ENCODE measurements at regions not wholly inside any gene's neighbourhood (a gene's known extent, or its start where the extent isn't known, plus 50 kb on each side); places are given as distances from the start of the nearest gene placed in this dataset.
"Not testable (repeated sequence)": the region's sequence is repeated elsewhere in the genome, so short reads cannot be mapped to it uniquely, and the experiment has no call there.

DNA sequence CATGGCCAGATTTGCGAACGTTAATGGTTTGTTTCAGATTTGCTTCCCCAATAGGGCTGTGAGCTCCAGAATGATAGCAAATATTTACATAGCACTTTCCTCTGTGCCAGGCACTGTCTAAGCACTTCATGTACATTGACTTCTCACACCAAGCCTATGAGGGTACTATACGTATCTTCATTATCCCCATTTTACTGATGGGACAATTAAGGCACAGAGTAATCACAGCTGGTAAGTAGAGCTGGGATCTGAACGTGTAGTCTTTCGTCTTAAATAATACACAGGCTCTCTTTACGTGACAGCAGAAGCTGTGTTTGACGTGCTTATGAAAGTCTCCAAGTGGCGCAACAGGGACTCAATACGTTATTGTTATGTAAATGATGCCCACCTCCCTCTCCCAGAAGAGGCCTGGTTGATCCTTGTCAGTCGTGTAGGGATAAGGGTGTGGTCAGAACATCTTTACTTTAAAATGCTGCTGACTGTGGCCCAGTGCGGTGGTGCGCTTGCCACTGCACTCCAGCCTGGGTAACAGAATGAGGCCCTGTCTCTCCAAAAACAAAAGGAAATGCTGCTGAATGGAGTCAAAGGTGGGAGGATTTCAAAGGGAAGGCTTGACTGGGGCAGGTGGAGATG lies 66.3 kb upstream of the TCL1B start:
- DNase-seq: no peak
- 69% methylated on average over 12 of the region's 12 CpGs for WGBS (ENCODE audit: insufficient coverage, low coverage, low lambda C conversion rate, missing lambda C conversion rate)
- TF ChIP-seq, protein P1, sequence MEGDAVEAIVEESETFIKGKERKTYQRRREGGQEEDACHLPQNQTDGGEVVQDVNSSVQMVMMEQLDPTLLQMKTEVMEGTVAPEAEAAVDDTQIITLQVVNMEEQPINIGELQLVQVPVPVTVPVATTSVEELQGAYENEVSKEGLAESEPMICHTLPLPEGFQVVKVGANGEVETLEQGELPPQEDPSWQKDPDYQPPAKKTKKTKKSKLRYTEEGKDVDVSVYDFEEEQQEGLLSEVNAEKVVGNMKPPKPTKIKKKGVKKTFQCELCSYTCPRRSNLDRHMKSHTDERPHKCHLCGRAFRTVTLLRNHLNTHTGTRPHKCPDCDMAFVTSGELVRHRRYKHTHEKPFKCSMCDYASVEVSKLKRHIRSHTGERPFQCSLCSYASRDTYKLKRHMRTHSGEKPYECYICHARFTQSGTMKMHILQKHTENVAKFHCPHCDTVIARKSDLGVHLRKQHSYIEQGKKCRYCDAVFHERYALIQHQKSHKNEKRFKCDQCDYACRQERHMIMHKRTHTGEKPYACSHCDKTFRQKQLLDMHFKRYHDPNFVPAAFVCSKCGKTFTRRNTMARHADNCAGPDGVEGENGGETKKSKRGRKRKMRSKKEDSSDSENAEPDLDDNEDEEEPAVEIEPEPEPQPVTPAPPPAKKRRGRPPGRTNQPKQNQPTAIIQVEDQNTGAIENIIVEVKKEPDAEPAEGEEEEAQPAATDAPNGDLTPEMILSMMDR (IDR thresholded peaks at IDR 0.05): no peak
- no peak for TF ChIP-seq POLR2A (IDR thresholded peaks at IDR 0.05)
- Histone ChIP-seq H3K4me3 (no peak overlapping the region), H3K36me3 (no peaks in the 10 kb centered on the region), H3K9me3 (no peaks in the 10 kb centered on the region), H3K4me1 (no peaks in the 10 kb centered on the region), H3K27ac (no peak overlapping the region), H3K27me3 (no peaks in the 10 kb centered on the region)
- ATAC-seq: no peak
- intact Hi-C loops (cut with DNase I): no loop called here

DNA sequence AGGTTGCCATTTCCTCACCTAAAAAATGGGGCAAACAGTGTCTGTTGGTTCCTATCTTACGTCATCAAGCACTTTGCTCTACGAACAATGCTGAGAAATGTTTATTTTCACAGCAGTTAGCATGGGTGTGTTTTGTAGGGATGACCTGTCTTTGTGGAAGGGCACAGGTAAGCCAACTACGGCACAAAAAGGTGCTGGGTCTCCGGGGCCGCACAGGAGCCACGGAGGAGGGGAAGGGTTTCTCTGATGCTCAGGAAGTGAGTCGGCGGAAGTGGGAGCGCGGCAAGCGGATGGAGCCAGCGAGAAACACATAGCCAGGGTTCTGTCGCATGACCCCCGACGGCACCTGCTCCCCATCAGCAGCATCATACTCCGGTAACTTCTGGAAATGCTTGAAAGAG lies 65.6 kb upstream of the TCL1B start:
- Histone ChIP-seq H3K27ac (no peak overlapping the region), H3K27me3 (no peaks in the 10 kb centered on the region), H3K36me3 (no peaks in the 10 kb centered on the region), H3K9me3 (no peaks in the 10 kb centered on the region), H3K4me3 (peak overlapping the region in 1 of 3 donors; percentile 9), H3K4me1 (no peaks in the 10 kb centered on the region)
- DNase-seq: no peak
- intact Hi-C loops (cut with DNase I): no loop called here
- TF ChIP-seq POLR2A (IDR thresholded peaks at IDR 0.05): no peak
- TF ChIP-seq, protein P1 (IDR thresholded peaks at IDR 0.05): no peak
- ATAC-seq: no peak
- 62% methylated on average over 14 of the region's 16 CpGs for whole genome bisulfite sequencing (ENCODE audit: insufficient coverage, low coverage, low lambda C conversion rate, missing lambda C conversion rate)

DNA sequence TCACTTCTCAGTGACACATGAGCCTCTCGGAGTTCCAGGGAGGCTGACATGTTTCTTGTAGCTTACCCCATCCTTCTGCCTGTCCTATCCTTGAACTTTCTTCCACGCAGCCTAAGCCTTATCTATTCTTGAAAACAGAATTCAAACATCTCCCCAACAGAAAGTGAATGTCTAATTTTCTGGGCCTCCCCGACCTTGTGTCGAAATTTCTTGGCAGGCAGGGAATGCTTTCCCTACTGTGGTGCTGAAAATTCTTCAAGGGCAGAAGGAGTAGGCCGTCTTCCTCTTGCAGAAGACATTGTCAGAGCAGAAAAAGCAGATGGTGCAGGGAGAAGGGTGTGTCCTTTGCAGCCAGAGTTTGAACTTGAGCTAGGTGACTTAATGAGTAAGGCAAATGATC lies 63.0 kb upstream of the TCL1B start:
- no peak for ATAC-seq
- 63% methylated on average over 5 of the region's 5 CpGs for WGBS (ENCODE audit: insufficient coverage, low coverage, low lambda C conversion rate, missing lambda C conversion rate)
- H3K36me3 ChIP-seq: no peaks in the 10 kb centered on the region
- intact Hi-C loops (cut with DNase I): no loop called here
- DNase-seq: no peak
- H3K27ac ChIP-seq: no peak overlapping the region
- H3K9me3 ChIP-seq: no peaks in the 10 kb centered on the region
- TF ChIP-seq, protein P1 (IDR thresholded peaks at IDR 0.05): no peak
- TF ChIP-seq POLR2A (IDR thresholded peaks at IDR 0.05): no peak
- no peaks in the 10 kb centered on the region for H3K27me3 ChIP-seq
- H3K4me1 ChIP-seq: no peaks in the 10 kb centered on the region
- no peak overlapping the region for H3K4me3 ChIP-seq

DNA sequence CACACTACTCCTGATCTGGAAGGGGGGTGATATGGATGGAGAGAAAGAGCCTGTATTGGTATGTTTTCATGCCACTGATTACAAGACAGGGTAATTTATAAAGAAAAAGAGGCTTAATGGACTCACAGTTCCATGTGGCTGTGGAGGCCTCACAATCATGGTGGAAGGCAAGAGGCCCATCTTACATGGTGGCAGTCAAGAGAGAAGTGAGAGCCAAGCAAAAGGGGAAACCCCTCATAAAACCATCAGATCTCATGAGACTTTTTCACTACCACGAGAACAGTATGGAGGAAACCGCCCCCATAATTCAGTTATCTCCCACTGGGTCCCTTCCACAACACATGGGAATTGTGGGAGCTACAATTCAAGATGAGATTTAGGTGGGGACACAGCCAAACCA lies 60.5 kb upstream of the TCL1B start:
- WGBS (ENCODE audit: insufficient coverage, low coverage, low lambda C conversion rate, missing lambda C conversion rate): 55% methylated on average over 2 of the region's 2 CpGs
- H3K4me3 ChIP-seq; H3K27ac ChIP-seq; DNase-seq; H3K9me3 ChIP-seq; H3K36me3 ChIP-seq; H3K27me3 ChIP-seq; intact Hi-C loops (cut with DNase I); H3K4me1 ChIP-seq; ATAC-seq: not testable (repeated sequence)

DNA sequence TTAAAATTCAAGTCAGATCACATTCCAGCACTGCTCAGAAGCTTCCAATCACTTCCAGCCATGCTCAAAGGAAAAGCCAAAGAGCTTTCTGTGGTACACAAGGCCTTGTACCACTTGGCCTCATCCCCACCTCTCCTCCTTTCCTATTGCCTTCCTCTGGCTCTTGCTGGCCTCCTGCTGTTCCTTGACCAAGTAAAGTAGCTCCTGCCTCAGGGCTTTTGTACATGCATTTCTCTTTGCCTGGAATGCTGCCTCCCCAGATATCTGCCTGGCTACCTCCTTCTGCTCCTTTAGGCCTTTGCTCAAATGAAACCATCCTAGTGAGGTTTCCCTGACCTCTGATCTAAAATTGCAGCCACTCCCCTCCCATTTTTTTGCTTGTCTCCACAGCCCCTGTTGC lies 51.2 kb upstream of the TCL1B start:
- ATAC-seq (no peak), DNase-seq (no peak)
- no peaks in the 10 kb centered on the region for H3K4me1 ChIP-seq
- H3K27me3 ChIP-seq: no peaks in the 10 kb centered on the region
- no peak overlapping the region for H3K27ac ChIP-seq
- H3K36me3 ChIP-seq: no peaks in the 10 kb centered on the region
- no peak for TF ChIP-seq POLR2A (IDR thresholded peaks at IDR 0.05)
- TF ChIP-seq, protein P1 (IDR thresholded peaks at IDR 0.05): no peak
- H3K4me3 ChIP-seq: no peak overlapping the region
- no peaks in the 10 kb centered on the region for H3K9me3 ChIP-seq
- intact Hi-C loops (cut with DNase I): no loop called here

All from right lobe of liver (tissue), 6 donors.